ENCODE measurements at regions not wholly inside any gene's neighbourhood (a gene's known extent, or its start where the extent isn't known, plus 50 kb on each side); places are given as distances from the start of the nearest gene placed in this dataset.
"Not testable (repeated sequence)": the region's sequence is repeated elsewhere in the genome, so short reads cannot be mapped to it uniquely, and the experiment has no call there.

DNA sequence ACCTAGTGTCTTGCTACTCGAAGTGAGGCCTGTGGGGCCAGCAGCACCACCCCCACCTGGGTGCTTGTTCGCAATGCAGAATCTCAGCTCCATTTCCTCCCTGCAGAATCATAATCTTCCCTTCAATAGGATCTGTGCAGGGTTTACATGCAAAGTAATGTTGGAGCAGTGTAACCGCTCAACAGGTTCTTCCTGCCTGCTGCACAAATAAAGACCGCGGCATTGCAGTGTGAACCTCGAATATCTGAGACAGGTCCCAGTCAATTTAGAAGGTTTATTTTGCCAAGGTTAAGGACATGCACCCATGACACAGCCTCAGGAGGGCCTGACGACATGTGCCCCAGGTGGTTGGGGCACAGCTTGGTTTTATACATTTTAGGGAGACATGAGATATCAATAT, 119.2 kb downstream of the TLR5 start:
- Histone ChIP-seq H3K36me3 (ENCODE audit: low read depth) (no peaks in the 10 kb centered on the region), H3K4me3 (no peak overlapping the region), H3K9me3 (no peaks in the 10 kb centered on the region), H3K4me1 (ENCODE audit: low read depth) (no peaks in the 10 kb centered on the region)
- no peak for DNase-seq
- intact Hi-C loops (cut with DNase I, micrococcal nuclease): no loop called here
- no peak for ATAC-seq
- TF ChIP-seq, protein P1, sequence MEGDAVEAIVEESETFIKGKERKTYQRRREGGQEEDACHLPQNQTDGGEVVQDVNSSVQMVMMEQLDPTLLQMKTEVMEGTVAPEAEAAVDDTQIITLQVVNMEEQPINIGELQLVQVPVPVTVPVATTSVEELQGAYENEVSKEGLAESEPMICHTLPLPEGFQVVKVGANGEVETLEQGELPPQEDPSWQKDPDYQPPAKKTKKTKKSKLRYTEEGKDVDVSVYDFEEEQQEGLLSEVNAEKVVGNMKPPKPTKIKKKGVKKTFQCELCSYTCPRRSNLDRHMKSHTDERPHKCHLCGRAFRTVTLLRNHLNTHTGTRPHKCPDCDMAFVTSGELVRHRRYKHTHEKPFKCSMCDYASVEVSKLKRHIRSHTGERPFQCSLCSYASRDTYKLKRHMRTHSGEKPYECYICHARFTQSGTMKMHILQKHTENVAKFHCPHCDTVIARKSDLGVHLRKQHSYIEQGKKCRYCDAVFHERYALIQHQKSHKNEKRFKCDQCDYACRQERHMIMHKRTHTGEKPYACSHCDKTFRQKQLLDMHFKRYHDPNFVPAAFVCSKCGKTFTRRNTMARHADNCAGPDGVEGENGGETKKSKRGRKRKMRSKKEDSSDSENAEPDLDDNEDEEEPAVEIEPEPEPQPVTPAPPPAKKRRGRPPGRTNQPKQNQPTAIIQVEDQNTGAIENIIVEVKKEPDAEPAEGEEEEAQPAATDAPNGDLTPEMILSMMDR (IDR thresholded peaks at IDR 0.05): no peak

DNA sequence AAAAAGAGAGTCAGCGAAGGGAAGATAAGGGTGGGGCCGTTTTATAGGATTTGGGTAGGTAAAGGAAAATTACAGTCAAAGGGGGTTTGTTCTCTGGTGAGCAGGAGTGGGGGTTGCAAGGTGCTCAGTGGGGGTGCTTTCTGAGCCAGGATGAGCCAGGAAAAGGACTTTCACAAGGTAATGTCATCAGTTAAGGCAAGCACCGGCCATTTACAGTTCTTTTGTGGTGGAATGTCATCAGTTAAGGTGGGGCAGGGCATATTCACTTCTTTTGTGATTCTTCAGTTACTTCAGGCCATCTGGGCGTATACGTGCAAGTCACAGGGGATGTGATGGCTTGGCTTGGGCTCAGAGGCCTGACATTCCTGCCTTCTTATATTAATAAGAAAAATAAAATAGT, 118.6 kb downstream of the TLR5 start:
- H3K4me3 ChIP-seq; intact Hi-C loops (cut with DNase I, micrococcal nuclease); H3K4me1 ChIP-seq (ENCODE audit: low read depth); DNase-seq; ATAC-seq; H3K36me3 ChIP-seq (ENCODE audit: low read depth); H3K9me3 ChIP-seq: not testable (repeated sequence)

DNA sequence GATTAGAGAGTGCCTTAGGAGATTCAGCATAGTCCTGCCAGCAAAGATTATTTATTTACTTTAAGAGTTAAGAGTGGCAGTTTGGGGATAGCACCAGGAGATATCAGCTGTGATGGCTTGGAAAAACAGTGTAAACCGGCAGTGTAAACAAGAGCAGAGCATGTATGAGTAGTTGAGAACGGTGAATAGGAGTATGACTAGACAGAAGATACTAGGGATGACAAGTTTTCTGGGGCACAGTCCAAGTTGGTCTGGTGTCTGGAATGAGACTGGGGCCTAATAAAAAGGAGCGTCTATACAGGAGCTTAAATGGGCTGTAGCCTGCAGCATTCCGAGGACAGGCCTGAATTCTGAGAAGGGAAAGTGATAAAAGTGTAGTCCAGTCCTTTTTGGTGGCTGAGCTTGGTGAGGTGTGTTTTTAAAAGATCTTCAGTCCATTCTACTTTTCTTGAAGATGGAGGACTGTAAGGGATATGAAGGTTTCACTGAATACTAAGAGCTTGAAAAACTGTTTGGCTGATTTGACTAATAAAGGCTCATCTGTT, 117.8 kb downstream of the TLR5 start:
- DNase-seq; H3K36me3 ChIP-seq (ENCODE audit: low read depth); H3K4me3 ChIP-seq; H3K4me1 ChIP-seq (ENCODE audit: low read depth); H3K9me3 ChIP-seq; ATAC-seq; intact Hi-C loops (cut with DNase I, micrococcal nuclease): not testable (repeated sequence)

DNA sequence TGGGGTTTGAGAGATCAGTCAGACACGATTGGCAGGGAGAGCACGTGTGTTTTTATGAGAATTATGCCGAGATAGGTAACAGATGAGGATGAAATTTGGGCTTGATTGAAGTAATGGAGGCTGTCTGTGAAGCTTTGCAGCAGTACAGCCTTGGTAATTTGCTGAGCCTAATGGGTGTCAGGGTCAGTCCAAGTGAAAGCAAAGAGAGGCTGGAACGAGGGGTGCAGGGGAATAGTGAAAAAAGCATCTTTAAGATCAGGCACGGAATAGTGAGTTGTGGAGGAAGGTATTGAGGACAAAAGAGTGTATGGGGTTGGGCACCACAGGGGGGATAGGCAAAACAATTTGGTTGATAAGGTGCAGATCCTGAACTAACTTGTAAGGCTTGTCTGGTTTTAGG, 116.4 kb downstream of the TLR5 start:
- H3K9me3 ChIP-seq; H3K36me3 ChIP-seq (ENCODE audit: low read depth); DNase-seq; H3K4me3 ChIP-seq; H3K4me1 ChIP-seq (ENCODE audit: low read depth); intact Hi-C loops (cut with DNase I, micrococcal nuclease); ATAC-seq: not testable (repeated sequence)

- Histone ChIP-seq H3K9me3 (no peaks in the 10 kb centered on the region), H3K36me3 (ENCODE audit: low read depth) (no peaks in the 10 kb centered on the region), H3K4me3 (no peak overlapping the region), H3K4me1 (ENCODE audit: low read depth) (no peaks in the 10 kb centered on the region)
- ATAC-seq: no peak
- no peak for DNase-seq
- TF ChIP-seq, protein P1 (IDR thresholded peaks at IDR 0.05): no peak
- intact Hi-C loops (cut with DNase I, micrococcal nuclease): no loop called here
Observed at GRCh38 chr1:223029985-223030769, 112.9 kb downstream of the TLR5 start.

DNA sequence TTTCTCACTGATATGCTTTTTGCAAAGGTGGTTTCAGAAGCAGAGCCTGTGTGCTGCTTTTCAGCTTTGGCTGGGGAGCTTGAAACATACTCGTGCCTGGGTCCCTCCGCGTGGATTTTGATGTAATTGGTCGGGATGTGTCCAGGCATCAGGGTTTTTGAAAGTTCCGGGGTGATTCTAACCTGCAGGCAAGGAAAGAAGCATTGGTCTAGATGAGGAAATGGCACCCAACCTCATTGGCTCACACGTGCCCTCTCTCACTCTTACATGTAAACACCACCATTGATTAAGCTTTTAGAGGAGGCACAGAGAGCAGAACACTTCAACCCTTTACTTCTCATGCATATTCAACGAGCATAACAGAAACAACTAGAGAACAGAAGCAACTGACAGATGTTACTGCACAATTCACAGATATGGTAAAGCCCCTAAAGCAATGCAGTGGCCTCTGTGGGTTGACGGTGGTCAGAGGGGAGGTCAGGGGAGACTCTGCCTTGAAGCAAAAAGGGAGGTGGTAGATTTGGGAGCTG, 112.1 kb downstream of the TLR5 start:
- ATAC-seq: no peak
- Histone ChIP-seq H3K4me3 (no peak overlapping the region), H3K9me3 (no peaks in the 10 kb centered on the region), H3K36me3 (ENCODE audit: low read depth) (no peaks in the 10 kb centered on the region), H3K4me1 (ENCODE audit: low read depth) (no peaks in the 10 kb centered on the region)
- TF ChIP-seq, protein P1 (IDR thresholded peaks at IDR 0.05): no peak
- intact Hi-C loops (cut with DNase I, micrococcal nuclease): no loop called here
- no peak for DNase-seq

- DNase-seq (peak in 2 of 3 donors; percentile 10 to 57), ATAC-seq (peak; percentile 40)
- no peaks in the 10 kb centered on the region for H3K36me3 ChIP-seq (ENCODE audit: low read depth)
- H3K4me1 ChIP-seq (ENCODE audit: low read depth): no peaks in the 10 kb centered on the region
- no peaks in the 10 kb centered on the region for H3K9me3 ChIP-seq
- TF ChIP-seq, protein P1 (IDR thresholded peaks at IDR 0.05): no peak
- intact Hi-C loops (cut with DNase I, micrococcal nuclease): no loop called here
- no peak overlapping the region for H3K4me3 ChIP-seq
Observed at GRCh38 chr1:223031733-223032601, 111.1 kb downstream of the TLR5 start.
